SK-N-SH treated with all-trans-retinoic acid at 6 μM for 48 hours (cell line): ENCODE measurements at regions not wholly inside any gene's neighbourhood (a gene's known extent, or its start where the extent isn't known, plus 50 kb on each side); places are given as distances from the start of the nearest gene placed in this dataset.
"Not testable (repeated sequence)": the region's sequence is repeated elsewhere in the genome, so short reads cannot be mapped to it uniquely, and the experiment has no call there.

ENCODE experiments used
- ATAC-seq: fragments of 200-7000 bp; cut with Tn5 transposase; 3 replicates; pipeline ENCODE4 v1.9.1; 2020; ENCODE audit warnings: mild to moderate bottlenecking, moderate library complexity
- ARNTL ChIP-seq: fragments of 450-650 bp; formaldehyde crosslinking; IDR thresholded peaks from 2 replicates; pipeline ENCODE4 v1.5.0; 2020; ENCODE audit warnings: low read depth, mild to moderate bottlenecking, moderate library complexity, borderline replicate concordance
- BACH2 ChIP-seq: fragments of 250-450 bp; sonication (Bioruptor Pico); IDR thresholded peaks from 2 replicates; pipeline ENCODE4 v1.9.0; 2021; ENCODE audit warnings: mild to moderate bottlenecking, borderline replicate concordance
- CSDC2 ChIP-seq: fragments of 250-450 bp; sonication (Bioruptor Pico); IDR thresholded peaks from 2 replicates; pipeline ENCODE4 v1.5.0; 2020; ENCODE audit warnings: mild to moderate bottlenecking, moderate library complexity
- ESRRG ChIP-seq: fragments of 250-450 bp; sonication (Bioruptor Pico); IDR thresholded peaks from 2 replicates; pipeline ENCODE4 v1.6.1; 2021; ENCODE audit warnings: mild to moderate bottlenecking
- GLIS3 ChIP-seq: fragments of 250-450 bp; sonication (Bioruptor Pico); IDR thresholded peaks from 2 replicates; pipeline ENCODE4 v1.5.0; 2020; ENCODE audit warnings: mild to moderate bottlenecking, moderate library complexity
- ISL1 ChIP-seq: fragments of 250-450 bp; sonication (Bioruptor Pico); IDR thresholded peaks from 2 replicates; pipeline ENCODE4 v2.1.2; 2022; ENCODE audit warnings: mild to moderate bottlenecking, moderate library complexity
- OSR1 ChIP-seq: fragments of 250-450 bp; sonication (Bioruptor Pico); IDR thresholded peaks from 2 replicates; pipeline ENCODE4 v1.8.0; 2022; ENCODE audit warnings: moderate library complexity, mild to moderate bottlenecking, inconsistent platforms
- PPARA ChIP-seq: fragments of 250-450 bp; sonication (Bioruptor Pico); IDR thresholded peaks from 2 replicates; pipeline ENCODE4 v1.5.0; 2020; ENCODE audit warnings: mild to moderate bottlenecking, borderline replicate concordance
- RARB ChIP-seq: fragments of 250-450 bp; sonication (Bioruptor Pico); IDR thresholded peaks from 2 replicates; pipeline ENCODE4 v1.8.0; 2021; ENCODE audit warnings: mild to moderate bottlenecking, moderate library complexity
- TOX ChIP-seq: fragments of 250-450 bp; sonication (Bioruptor Pico); IDR thresholded peaks from 2 replicates; pipeline ENCODE4 v1.8.0; 2021; ENCODE audit warnings: mild to moderate bottlenecking, moderate library complexity, borderline replicate concordance
- ZC3H10 ChIP-seq: fragments of 250-450 bp; sonication (Bioruptor Pico); IDR thresholded peaks from 2 replicates; pipeline ENCODE4 v1.5.1; 2021; ENCODE audit warnings: mild to moderate bottlenecking, moderate library complexity
- ZFP3 ChIP-seq: fragments of 250-450 bp; sonication (Bioruptor Pico); IDR thresholded peaks from 2 replicates; pipeline ENCODE4 v1.5.0; 2020; ENCODE audit warnings: mild to moderate bottlenecking, moderate library complexity
- ZFP30 ChIP-seq: fragments of 450-650 bp; formaldehyde crosslinking; IDR thresholded peaks from 2 replicates; pipeline ENCODE4 v1.5.0; 2022; ENCODE audit warnings: mild to moderate bottlenecking, moderate library complexity
- ZNF565 ChIP-seq: fragments of 450-650 bp; formaldehyde crosslinking; conservative IDR thresholded peaks from 2 replicates; pipeline ENCODE4 v1.5.0; 2020; ENCODE audit warnings: low read depth, mild to moderate bottlenecking, moderate library complexity
- ZNF70 ChIP-seq: fragments of 450-650 bp; formaldehyde crosslinking; IDR thresholded peaks from 2 replicates; pipeline ENCODE4 v1.5.0; 2020; ENCODE audit warnings: mild to moderate bottlenecking, moderate library complexity
- ZNF8 ChIP-seq: fragments of 450-650 bp; formaldehyde crosslinking; IDR thresholded peaks from 2 replicates; pipeline ENCODE4 v1.5.0; 2020; ENCODE audit warnings: mild to moderate bottlenecking, moderate library complexity
- TF ChIP-seq, protein P1 (sequence below): fragments of 250-450 bp; sonication (Bioruptor Pico); IDR thresholded peaks from 2 replicates; pipeline ENCODE4 v1.5.1; 2021; ENCODE audit warnings: mild to moderate bottlenecking, moderate library complexity
- TF ChIP-seq, protein P2 (sequence below): fragments of 250-450 bp; sonication (Bioruptor Pico); IDR thresholded peaks from 2 replicates; pipeline ENCODE4 v1.5.0; 2020; ENCODE audit warnings: mild to moderate bottlenecking, moderate library complexity
- TF ChIP-seq, protein P3 (sequence below): fragments of 250-450 bp; sonication (Bioruptor Pico); IDR thresholded peaks from 2 replicates; pipeline ENCODE4 v1.5.1; 2020; ENCODE audit warnings: low read depth, mild to moderate bottlenecking, moderate library complexity
- TF ChIP-seq, protein P4 (sequence below): fragments of 250-450 bp; sonication (Bioruptor Pico); IDR thresholded peaks from 2 replicates; pipeline ENCODE4 v1.8.0; 2020; ENCODE audit warnings: mild to moderate bottlenecking, moderate library complexity, borderline replicate concordance
- TF ChIP-seq, protein P5 (sequence below): fragments of 250-450 bp; sonication (Bioruptor Pico); IDR thresholded peaks from 2 replicates; pipeline ENCODE4 v1.8.0; 2021; ENCODE audit warnings: low read depth, mild to moderate bottlenecking, moderate library complexity, borderline replicate concordance

DNA sequence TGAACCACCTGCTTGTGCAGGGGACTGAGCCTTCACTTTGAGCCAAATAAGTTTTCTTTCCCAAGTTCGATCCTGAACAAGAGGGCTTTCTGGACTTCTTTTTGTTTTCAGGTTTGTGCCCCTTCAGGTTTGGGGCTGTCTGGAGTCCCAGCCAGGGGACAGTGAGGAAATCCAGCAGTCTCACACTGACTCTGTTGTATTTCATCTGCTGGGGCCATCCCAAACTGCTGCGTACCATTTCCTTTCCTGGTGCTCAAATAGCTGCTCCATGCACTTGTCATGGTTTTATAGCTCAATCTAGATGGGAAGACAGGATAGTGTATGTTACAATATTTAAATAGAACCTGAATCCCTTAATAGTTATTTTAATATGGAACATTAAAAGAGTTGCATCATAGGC lies 66.3 kb upstream of the IGLL5 start:
- TF ChIP-seq ZFP30 (no peak), ARNTL (CRISPR knock-in tag) (no peak), TOX (CRISPR knock-in tag) (no peak), ZC3H10 (CRISPR knock-in tag) (no peak)
- TF ChIP-seq, all 23 proteins: peak for 0
- no peak for ATAC-seq

DNA sequence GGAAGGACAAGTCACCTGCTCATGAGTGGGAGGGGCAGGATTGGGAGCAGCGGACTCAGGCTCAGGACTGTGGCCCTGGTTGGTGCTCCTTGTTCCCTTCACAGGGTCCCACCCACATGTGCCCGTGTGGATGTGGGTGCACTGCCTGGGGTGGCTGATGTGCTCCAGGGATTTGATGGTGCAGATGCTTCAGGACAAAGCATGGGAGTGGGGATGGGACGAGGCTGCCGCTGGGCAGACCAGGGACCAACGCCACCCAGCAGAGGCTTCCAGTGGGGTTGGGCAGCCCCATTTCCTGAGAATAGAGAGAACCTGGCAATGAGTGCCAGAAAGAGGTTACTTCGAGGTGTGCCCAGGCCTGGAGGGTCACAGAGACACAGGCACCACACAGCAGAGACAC lies 65.5 kb upstream of the IGLL5 start:
- no peak for ATAC-seq
- TF ChIP-seq ZNF8 (CRISPR knock-in tag) (no peak), CSDC2 (CRISPR knock-in tag) (no peak), BACH2 (CRISPR knock-in tag) (no peak), ZFP3 (CRISPR knock-in tag) (no peak), ZNF70 (CRISPR knock-in tag) (no peak), OSR1 (CRISPR knock-in tag) (no peak), ARNTL (CRISPR knock-in tag) (no peak), ZNF565 (CRISPR knock-in tag) (no peak), RARB (no peak), ISL1 (CRISPR knock-in tag) (no peak), GLIS3 (CRISPR knock-in tag) (no peak), ZC3H10 (CRISPR knock-in tag) (no peak), PPARA (no peak), ESRRG (CRISPR knock-in tag) (no peak)
- TF ChIP-seq, protein P1, sequence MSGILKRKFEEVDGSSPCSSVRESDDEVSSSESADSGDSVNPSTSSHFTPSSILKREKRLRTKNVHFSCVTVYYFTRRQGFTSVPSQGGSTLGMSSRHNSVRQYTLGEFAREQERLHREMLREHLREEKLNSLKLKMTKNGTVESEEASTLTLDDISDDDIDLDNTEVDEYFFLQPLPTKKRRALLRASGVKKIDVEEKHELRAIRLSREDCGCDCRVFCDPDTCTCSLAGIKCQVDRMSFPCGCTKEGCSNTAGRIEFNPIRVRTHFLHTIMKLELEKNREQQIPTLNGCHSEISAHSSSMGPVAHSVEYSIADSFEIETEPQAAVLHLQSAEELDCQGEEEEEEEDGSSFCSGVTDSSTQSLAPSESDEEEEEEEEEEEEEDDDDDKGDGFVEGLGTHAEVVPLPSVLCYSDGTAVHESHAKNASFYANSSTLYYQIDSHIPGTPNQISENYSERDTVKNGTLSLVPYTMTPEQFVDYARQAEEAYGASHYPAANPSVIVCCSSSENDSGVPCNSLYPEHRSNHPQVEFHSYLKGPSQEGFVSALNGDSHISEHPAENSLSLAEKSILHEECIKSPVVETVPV (CRISPR knock-in tag): no peak
- TF ChIP-seq, protein P2, sequence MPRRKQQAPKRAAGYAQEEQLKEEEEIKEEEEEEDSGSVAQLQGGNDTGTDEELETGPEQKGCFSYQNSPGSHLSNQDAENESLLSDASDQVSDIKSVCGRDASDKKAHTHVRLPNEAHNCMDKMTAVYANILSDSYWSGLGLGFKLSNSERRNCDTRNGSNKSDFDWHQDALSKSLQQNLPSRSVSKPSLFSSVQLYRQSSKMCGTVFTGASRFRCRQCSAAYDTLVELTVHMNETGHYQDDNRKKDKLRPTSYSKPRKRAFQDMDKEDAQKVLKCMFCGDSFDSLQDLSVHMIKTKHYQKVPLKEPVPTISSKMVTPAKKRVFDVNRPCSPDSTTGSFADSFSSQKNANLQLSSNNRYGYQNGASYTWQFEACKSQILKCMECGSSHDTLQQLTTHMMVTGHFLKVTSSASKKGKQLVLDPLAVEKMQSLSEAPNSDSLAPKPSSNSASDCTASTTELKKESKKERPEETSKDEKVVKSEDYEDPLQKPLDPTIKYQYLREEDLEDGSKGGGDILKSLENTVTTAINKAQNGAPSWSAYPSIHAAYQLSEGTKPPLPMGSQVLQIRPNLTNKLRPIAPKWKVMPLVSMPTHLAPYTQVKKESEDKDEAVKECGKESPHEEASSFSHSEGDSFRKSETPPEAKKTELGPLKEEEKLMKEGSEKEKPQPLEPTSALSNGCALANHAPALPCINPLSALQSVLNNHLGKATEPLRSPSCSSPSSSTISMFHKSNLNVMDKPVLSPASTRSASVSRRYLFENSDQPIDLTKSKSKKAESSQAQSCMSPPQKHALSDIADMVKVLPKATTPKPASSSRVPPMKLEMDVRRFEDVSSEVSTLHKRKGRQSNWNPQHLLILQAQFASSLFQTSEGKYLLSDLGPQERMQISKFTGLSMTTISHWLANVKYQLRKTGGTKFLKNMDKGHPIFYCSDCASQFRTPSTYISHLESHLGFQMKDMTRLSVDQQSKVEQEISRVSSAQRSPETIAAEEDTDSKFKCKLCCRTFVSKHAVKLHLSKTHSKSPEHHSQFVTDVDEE (CRISPR knock-in tag): no peak
- TF ChIP-seq, protein P3, sequence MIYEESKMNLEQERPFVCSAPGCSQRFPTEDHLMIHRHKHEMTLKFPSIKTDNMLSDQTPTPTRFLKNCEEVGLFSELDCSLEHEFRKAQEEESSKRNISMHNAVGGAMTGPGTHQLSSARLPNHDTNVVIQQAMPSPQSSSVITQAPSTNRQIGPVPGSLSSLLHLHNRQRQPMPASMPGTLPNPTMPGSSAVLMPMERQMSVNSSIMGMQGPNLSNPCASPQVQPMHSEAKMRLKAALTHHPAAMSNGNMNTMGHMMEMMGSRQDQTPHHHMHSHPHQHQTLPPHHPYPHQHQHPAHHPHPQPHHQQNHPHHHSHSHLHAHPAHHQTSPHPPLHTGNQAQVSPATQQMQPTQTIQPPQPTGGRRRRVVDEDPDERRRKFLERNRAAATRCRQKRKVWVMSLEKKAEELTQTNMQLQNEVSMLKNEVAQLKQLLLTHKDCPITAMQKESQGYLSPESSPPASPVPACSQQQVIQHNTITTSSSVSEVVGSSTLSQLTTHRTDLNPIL (CRISPR knock-in tag): no peak
- TF ChIP-seq, protein P4, sequence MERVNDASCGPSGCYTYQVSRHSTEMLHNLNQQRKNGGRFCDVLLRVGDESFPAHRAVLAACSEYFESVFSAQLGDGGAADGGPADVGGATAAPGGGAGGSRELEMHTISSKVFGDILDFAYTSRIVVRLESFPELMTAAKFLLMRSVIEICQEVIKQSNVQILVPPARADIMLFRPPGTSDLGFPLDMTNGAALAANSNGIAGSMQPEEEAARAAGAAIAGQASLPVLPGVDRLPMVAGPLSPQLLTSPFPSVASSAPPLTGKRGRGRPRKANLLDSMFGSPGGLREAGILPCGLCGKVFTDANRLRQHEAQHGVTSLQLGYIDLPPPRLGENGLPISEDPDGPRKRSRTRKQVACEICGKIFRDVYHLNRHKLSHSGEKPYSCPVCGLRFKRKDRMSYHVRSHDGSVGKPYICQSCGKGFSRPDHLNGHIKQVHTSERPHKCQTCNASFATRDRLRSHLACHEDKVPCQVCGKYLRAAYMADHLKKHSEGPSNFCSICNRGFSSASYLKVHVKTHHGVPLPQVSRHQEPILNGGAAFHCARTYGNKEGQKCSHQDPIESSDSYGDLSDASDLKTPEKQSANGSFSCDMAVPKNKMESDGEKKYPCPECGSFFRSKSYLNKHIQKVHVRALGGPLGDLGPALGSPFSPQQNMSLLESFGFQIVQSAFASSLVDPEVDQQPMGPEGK (CRISPR knock-in tag): no peak
- TF ChIP-seq, protein P5, sequence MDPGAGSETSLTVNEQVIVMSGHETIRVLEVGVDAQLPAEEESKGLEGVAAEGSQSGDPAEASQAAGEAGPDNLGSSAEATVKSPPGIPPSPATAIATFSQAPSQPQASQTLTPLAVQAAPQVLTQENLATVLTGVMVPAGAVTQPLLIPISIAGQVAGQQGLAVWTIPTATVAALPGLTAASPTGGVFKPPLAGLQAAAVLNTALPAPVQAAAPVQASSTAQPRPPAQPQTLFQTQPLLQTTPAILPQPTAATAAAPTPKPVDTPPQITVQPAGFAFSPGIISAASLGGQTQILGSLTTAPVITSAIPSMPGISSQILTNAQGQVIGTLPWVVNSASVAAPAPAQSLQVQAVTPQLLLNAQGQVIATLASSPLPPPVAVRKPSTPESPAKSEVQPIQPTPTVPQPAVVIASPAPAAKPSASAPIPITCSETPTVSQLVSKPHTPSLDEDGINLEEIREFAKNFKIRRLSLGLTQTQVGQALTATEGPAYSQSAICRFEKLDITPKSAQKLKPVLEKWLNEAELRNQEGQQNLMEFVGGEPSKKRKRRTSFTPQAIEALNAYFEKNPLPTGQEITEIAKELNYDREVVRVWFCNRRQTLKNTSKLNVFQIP: no peak

DNA sequence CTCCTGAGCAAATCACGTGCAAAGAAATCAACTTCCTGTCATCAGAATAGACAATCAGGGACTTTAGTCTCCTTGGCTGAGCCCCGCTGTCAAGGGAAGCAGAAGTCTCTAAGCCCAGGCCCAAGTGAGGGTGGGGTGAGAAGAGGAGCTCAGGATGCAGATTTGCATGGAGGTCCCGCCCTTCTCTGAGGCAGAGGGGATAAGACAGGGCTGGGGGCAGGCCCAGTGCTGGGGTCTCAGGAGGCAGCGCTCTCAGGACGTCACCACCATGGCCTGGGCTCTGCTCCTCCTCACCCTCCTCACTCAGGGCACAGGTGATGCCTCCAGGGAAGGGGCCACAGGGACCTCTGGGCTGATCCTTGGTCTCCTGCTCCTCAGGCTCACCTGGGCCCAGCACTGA lies 65.1 kb upstream of the IGLL5 start:
- not testable (repeated sequence) for ATAC-seq
